ENCODE measurements at regions not wholly inside any gene's neighbourhood (a gene's known extent, or its start where the extent isn't known, plus 50 kb on each side); places are given as distances from the start of the nearest gene placed in this dataset.

- Histone ChIP-seq H3K4me1 (ENCODE audit: control insufficient read depth, insufficient read depth, low read length) (peaks cover 8% of the 10 kb centered on the region), H3K27ac (ENCODE audit: low read length) (peak overlapping the region; percentile 63), H3K4me3 (ENCODE audit: low read length) (peak overlapping the region; percentile 21), H3K27me3 (ENCODE audit: control insufficient read depth, insufficient read depth, low read length) (no peaks in the 10 kb centered on the region), H3K36me3 (ENCODE audit: control insufficient read depth, insufficient read depth, low read length) (no peaks in the 10 kb centered on the region), H3K9me3 (replicated peaks; ENCODE audit: control insufficient read depth, low read depth, low read length) (no peaks in the 10 kb centered on the region)
- 19% methylated on average over 9 of the region's 16 CpGs for WGBS (ENCODE audit: insufficient coverage)
- DNase-seq = peak; percentile 58
These were observed 222.8 kb downstream of the LY86 start for GRCh38 chr6:6811128-6812009.

- Histone ChIP-seq H3K27ac (ENCODE audit: low read length) (no peak overlapping the region), H3K36me3 (ENCODE audit: control insufficient read depth, insufficient read depth, low read length) (no peaks in the 10 kb centered on the region), H3K4me1 (ENCODE audit: control insufficient read depth, insufficient read depth, low read length) (peaks cover 8% of the 10 kb centered on the region), H3K9me3 (replicated peaks; ENCODE audit: control insufficient read depth, low read depth, low read length) (no peaks in the 10 kb centered on the region), H3K4me3 (ENCODE audit: low read length) (no peak overlapping the region), H3K27me3 (ENCODE audit: control insufficient read depth, insufficient read depth, low read length) (no peaks in the 10 kb centered on the region)
- no CpG with 5 or more reads among the region's 2 CpGs for WGBS (ENCODE audit: insufficient coverage)
- no peak for DNase-seq
These were observed 223.9 kb downstream of the LY86 start for GRCh38 chr6:6812427-6812826.

- DNase-seq = no peak
- H3K9me3 ChIP-seq (replicated peaks; ENCODE audit: control insufficient read depth, low read depth, low read length) = no peaks in the 10 kb centered on the region
- no CpG with 5 or more reads among the region's 5 CpGs for WGBS (ENCODE audit: insufficient coverage)
These were observed 227.2 kb downstream of the LY86 start for GRCh38 chr6:6815732-6816131.

GRCh38 chr6:6816716-6817115 is 228.2 kb downstream of the LY86 start:
- Histone ChIP-seq H3K4me3 (ENCODE audit: low read length) (no peak overlapping the region), H3K4me1 (ENCODE audit: control insufficient read depth, insufficient read depth, low read length) (no peaks in the 10 kb centered on the region), H3K9me3 (replicated peaks; ENCODE audit: control insufficient read depth, low read depth, low read length) (no peaks in the 10 kb centered on the region), H3K36me3 (ENCODE audit: control insufficient read depth, insufficient read depth, low read length) (no peaks in the 10 kb centered on the region), H3K27me3 (ENCODE audit: control insufficient read depth, insufficient read depth, low read length) (no peaks in the 10 kb centered on the region), H3K27ac (ENCODE audit: low read length) (no peak overlapping the region)
- DNase-seq = no peak
- WGBS (ENCODE audit: insufficient coverage) = 100% methylated on average over 6 of the region's 7 CpGs

More at GRCh38 chr6:6815732-6816131, 227.2 kb downstream of the LY86 start:
- Histone ChIP-seq H3K4me3 (ENCODE audit: low read length) (no peak overlapping the region), H3K27ac (ENCODE audit: low read length) (no peak overlapping the region), H3K27me3 (ENCODE audit: control insufficient read depth, insufficient read depth, low read length) (no peaks in the 10 kb centered on the region), H3K4me1 (ENCODE audit: control insufficient read depth, insufficient read depth, low read length) (peaks cover 8% of the 10 kb centered on the region), H3K36me3 (ENCODE audit: control insufficient read depth, insufficient read depth, low read length) (no peaks in the 10 kb centered on the region)

GRCh38 chr6:6818078-6818639 is 229.6 kb downstream of the LY86 start:
- Histone ChIP-seq H3K4me1 (ENCODE audit: control insufficient read depth, insufficient read depth, low read length) (no peaks in the 10 kb centered on the region), H3K27ac (ENCODE audit: low read length) (no peak overlapping the region), H3K27me3 (ENCODE audit: control insufficient read depth, insufficient read depth, low read length) (no peaks in the 10 kb centered on the region), H3K9me3 (replicated peaks; ENCODE audit: control insufficient read depth, low read depth, low read length) (no peaks in the 10 kb centered on the region), H3K36me3 (ENCODE audit: control insufficient read depth, insufficient read depth, low read length) (no peaks in the 10 kb centered on the region), H3K4me3 (ENCODE audit: low read length) (no peak overlapping the region)
- DNase-seq = no peak
- WGBS (ENCODE audit: insufficient coverage) = 83% methylated on average over 7 of the region's 10 CpGs

- Histone ChIP-seq H3K9me3 (replicated peaks; ENCODE audit: control insufficient read depth, low read depth, low read length) (no peaks in the 10 kb centered on the region), H3K27ac (ENCODE audit: low read length) (no peak overlapping the region), H3K27me3 (ENCODE audit: control insufficient read depth, insufficient read depth, low read length) (no peaks in the 10 kb centered on the region), H3K36me3 (ENCODE audit: control insufficient read depth, insufficient read depth, low read length) (no peaks in the 10 kb centered on the region), H3K4me1 (ENCODE audit: control insufficient read depth, insufficient read depth, low read length) (peaks cover 23% of the 10 kb centered on the region), H3K4me3 (ENCODE audit: low read length) (no peak overlapping the region)
- WGBS (ENCODE audit: insufficient coverage) = 56% methylated on average over 4 of the region's 10 CpGs
- DNase-seq = no peak
These were observed 232.2 kb downstream of the LY86 start for GRCh38 chr6:6820641-6821238.

GRCh38 chr6:6821639-6822261 is 233.2 kb downstream of the LY86 start:
- Histone ChIP-seq H3K27me3 (ENCODE audit: control insufficient read depth, insufficient read depth, low read length) (no peaks in the 10 kb centered on the region), H3K9me3 (replicated peaks; ENCODE audit: control insufficient read depth, low read depth, low read length) (no peaks in the 10 kb centered on the region), H3K4me1 (ENCODE audit: control insufficient read depth, insufficient read depth, low read length) (peaks cover 33% of the 10 kb centered on the region), H3K27ac (ENCODE audit: low read length) (no peak overlapping the region), H3K4me3 (ENCODE audit: low read length) (no peak overlapping the region), H3K36me3 (ENCODE audit: control insufficient read depth, insufficient read depth, low read length) (no peaks in the 10 kb centered on the region)
- no peak for DNase-seq
- no CpG with 5 or more reads among the region's 3 CpGs for whole genome bisulfite sequencing (ENCODE audit: insufficient coverage)

GRCh38 chr6:6823030-6823429 is 234.5 kb downstream of the LY86 start:
- H3K36me3 ChIP-seq (ENCODE audit: control insufficient read depth, insufficient read depth, low read length) = no peaks in the 10 kb centered on the region
- no peak for DNase-seq
- no peak overlapping the region for H3K4me3 ChIP-seq (ENCODE audit: low read length)
- peaks cover 40% of the 10 kb centered on the region for H3K4me1 ChIP-seq (ENCODE audit: control insufficient read depth, insufficient read depth, low read length)
- no peaks in the 10 kb centered on the region for H3K9me3 ChIP-seq (replicated peaks; ENCODE audit: control insufficient read depth, low read depth, low read length)
- H3K27me3 ChIP-seq (ENCODE audit: control insufficient read depth, insufficient read depth, low read length) = no peaks in the 10 kb centered on the region
- no peak overlapping the region for H3K27ac ChIP-seq (ENCODE audit: low read length)
- 83% methylated on average over 1 of the region's 6 CpGs for WGBS (ENCODE audit: insufficient coverage)

- Histone ChIP-seq H3K27ac (ENCODE audit: low read length) (peak overlapping the region; percentile 20), H3K4me1 (ENCODE audit: control insufficient read depth, insufficient read depth, low read length) (peaks cover 40% of the 10 kb centered on the region), H3K36me3 (ENCODE audit: control insufficient read depth, insufficient read depth, low read length) (no peaks in the 10 kb centered on the region), H3K4me3 (ENCODE audit: low read length) (no peak overlapping the region), H3K27me3 (ENCODE audit: control insufficient read depth, insufficient read depth, low read length) (no peaks in the 10 kb centered on the region), H3K9me3 (replicated peaks; ENCODE audit: control insufficient read depth, low read depth, low read length) (no peaks in the 10 kb centered on the region)
- 73% methylated on average over 5 of the region's 5 CpGs for WGBS (ENCODE audit: insufficient coverage)
- DNase-seq = peak; percentile 39
These were observed 235.2 kb downstream of the LY86 start for GRCh38 chr6:6823568-6824224.

All from muscle of leg (tissue), 3 donors.